ENCODE measurements at regions not wholly inside any gene's neighbourhood (a gene's known extent, or its start where the extent isn't known, plus 50 kb on each side); places are given as distances from the start of the nearest gene placed in this dataset.

DNA sequence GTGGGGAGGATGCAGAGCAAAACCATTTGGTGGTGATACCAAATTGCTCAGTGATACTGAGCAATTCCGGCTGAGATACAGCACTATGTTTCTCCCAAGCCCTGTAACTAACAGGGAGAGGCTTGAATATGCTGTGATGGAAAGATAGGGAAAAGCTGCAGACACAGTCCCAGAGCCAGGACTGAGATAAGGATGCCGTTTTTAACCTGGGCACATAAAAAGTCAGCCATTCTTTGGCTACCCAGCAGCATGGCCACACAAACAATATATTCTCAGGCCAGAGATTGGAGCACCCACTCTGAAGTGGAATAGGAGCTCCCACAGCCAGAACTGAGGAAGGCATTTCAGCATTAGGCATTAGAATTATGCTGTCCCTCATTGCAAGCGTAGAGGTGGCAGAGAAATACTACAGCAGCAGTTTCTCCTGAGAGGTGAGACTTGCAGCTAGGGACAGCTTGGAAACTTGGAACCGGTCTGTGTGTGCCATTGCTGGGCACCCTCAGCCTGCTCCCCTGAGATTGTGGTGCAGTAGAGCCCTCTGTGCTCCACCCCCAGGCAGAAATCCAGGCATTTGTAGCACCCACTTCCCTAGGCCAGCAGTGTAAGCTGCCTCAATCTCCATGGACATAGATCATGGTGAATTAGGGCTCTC is 346.5 kb downstream of the TMEM135 start:
- Histone ChIP-seq H3K36me3 (ENCODE audit: control insufficient read depth, insufficient read depth, low read length) (no peaks in the 10 kb centered on the region), H3K9ac (ENCODE audit: insufficient read depth, low read length) (no peak overlapping the region), H2AFZ (ENCODE audit: low read length) (no peak overlapping the region), H3K4me3 (replicated peaks in 1 of 4; ENCODE audit: control extremely low read depth in 1 of 4, insufficient read depth in 1 of 4, low read depth in 3 of 4, low read length in 4 of 4) (no peak overlapping the region), H3K27me3 (ENCODE audit: control insufficient read depth, insufficient read depth, low read length) (no peaks in the 10 kb centered on the region), H3K4me1 (ENCODE audit: control insufficient read depth, extremely low read depth, insufficient read depth, low read length) (no peaks in the 10 kb centered on the region), H4K20me1 (ENCODE audit: control insufficient read depth, extremely low read depth, insufficient read depth, low read length) (no peaks in the 10 kb centered on the region), H3K27ac (ENCODE audit: insufficient read depth, low read length) (no peak overlapping the region), H3K9me3 (ENCODE audit: control insufficient read depth, insufficient read depth, low read depth, low read length) (no peaks in the 10 kb centered on the region), H3K79me2 (ENCODE audit: control insufficient read depth, insufficient read depth, low read length) (no peaks in the 10 kb centered on the region), H3K4me2 (ENCODE audit: extremely low read depth, insufficient read depth, low read length) (no peak overlapping the region)
- DNase-seq (ENCODE audit: low read depth in 2 of 2): no peak
- TF ChIP-seq, protein P1, sequence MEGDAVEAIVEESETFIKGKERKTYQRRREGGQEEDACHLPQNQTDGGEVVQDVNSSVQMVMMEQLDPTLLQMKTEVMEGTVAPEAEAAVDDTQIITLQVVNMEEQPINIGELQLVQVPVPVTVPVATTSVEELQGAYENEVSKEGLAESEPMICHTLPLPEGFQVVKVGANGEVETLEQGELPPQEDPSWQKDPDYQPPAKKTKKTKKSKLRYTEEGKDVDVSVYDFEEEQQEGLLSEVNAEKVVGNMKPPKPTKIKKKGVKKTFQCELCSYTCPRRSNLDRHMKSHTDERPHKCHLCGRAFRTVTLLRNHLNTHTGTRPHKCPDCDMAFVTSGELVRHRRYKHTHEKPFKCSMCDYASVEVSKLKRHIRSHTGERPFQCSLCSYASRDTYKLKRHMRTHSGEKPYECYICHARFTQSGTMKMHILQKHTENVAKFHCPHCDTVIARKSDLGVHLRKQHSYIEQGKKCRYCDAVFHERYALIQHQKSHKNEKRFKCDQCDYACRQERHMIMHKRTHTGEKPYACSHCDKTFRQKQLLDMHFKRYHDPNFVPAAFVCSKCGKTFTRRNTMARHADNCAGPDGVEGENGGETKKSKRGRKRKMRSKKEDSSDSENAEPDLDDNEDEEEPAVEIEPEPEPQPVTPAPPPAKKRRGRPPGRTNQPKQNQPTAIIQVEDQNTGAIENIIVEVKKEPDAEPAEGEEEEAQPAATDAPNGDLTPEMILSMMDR (conservative IDR thresholded peaks at IDR 0.05 in 1 of 2, IDR thresholded peaks at IDR 0.05 in 1 of 2; ENCODE audit: low read depth in 1 of 2, low read length in 2 of 2): no peak
- no peak for TF ChIP-seq EZH2 (IDR thresholded peaks at IDR 0.05; ENCODE audit: low read length, missing control alignments)

DNA sequence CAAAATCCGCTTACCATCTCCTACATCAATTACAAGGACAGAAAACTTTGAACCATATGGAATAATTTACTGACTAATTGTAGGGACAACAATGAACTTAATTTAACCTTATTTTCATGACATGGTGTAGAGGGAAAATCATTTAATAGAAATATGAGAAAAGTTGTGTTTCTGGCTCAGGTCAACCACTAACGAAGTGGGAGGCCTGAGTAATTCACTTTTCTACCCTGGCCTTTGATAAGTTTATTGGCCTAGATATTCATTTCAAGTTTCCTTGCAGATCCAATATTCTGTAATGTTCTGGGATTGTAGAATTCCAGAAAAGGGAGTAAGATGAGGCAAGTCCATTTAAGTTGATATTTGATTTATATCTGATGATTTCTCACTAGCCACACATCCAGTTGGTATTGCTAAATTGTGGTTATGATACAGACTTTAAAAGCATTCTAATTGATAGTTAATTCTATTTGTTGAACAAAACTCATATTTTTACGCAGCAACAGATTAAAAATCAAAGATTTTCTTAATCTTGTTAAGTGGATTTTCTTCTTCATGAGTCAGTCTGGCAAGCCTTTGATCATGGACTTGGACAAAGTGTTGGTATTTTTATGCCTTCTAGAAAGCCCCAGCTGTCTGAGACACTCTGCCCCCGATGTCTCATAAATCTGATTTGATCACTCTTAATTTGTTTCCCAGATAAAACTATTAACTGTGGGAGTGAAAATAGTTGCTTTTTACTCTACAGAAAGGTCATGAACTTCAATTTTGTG is 336.5 kb downstream of the TMEM135 start:
- no peak overlapping the region for H3K9ac ChIP-seq (ENCODE audit: insufficient read depth, low read length)
- no peaks in the 10 kb centered on the region for H3K36me3 ChIP-seq (ENCODE audit: control insufficient read depth, insufficient read depth, low read length)
- H2AFZ ChIP-seq (ENCODE audit: low read length): no peak overlapping the region
- H3K79me2 ChIP-seq (ENCODE audit: control insufficient read depth, insufficient read depth, low read length): no peaks in the 10 kb centered on the region
- DNase-seq (ENCODE audit: low read depth in 2 of 2): peak in 1 of 2 donors; percentile 76
- no peak overlapping the region for H3K4me2 ChIP-seq (ENCODE audit: extremely low read depth, insufficient read depth, low read length)
- TF ChIP-seq EZH2 (IDR thresholded peaks at IDR 0.05; ENCODE audit: low read length, missing control alignments): no peak
- TF ChIP-seq, protein P1 (conservative IDR thresholded peaks at IDR 0.05 in 1 of 2, IDR thresholded peaks at IDR 0.05 in 1 of 2; ENCODE audit: low read depth in 1 of 2, low read length in 2 of 2): no peak
- no peak overlapping the region for H3K4me3 ChIP-seq (replicated peaks in 1 of 4; ENCODE audit: control extremely low read depth in 1 of 4, insufficient read depth in 1 of 4, low read depth in 3 of 4, low read length in 4 of 4)
- H3K4me1 ChIP-seq (ENCODE audit: control insufficient read depth, extremely low read depth, insufficient read depth, low read length): no peaks in the 10 kb centered on the region
- H4K20me1 ChIP-seq (ENCODE audit: control insufficient read depth, extremely low read depth, insufficient read depth, low read length): no peaks in the 10 kb centered on the region
- no peaks in the 10 kb centered on the region for H3K9me3 ChIP-seq (ENCODE audit: control insufficient read depth, insufficient read depth, low read depth, low read length)
- H3K27me3 ChIP-seq (ENCODE audit: control insufficient read depth, insufficient read depth, low read length): no peaks in the 10 kb centered on the region
- no peak overlapping the region for H3K27ac ChIP-seq (ENCODE audit: insufficient read depth, low read length)
